ENCODE measurements at regions not wholly inside any gene's neighbourhood (a gene's known extent, or its start where the extent isn't known, plus 50 kb on each side); places are given as distances from the start of the nearest gene placed in this dataset.

DNA sequence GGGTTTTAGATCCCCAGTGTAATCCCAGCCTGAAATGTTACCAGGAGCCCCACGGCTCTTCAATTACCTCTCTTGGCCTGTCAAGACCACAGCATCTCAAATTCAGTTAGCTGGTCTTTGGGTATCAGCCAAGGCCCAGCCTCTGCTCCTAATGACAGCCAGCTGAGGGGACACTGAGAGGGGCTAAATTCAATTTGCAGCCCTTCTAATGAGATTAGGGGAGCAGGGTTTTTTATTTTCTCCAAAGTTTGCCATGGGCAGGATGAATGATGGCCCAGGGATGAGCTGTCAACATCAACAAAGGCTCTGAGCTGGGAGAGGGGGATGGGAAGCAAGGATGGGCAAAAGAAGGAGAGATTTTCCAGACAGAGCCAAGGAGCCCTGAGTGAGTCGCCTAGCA is 116.8 kb upstream of the TBX20 start:
- ChIA-PET POLR2A (no interaction called here), CTCF (no interaction called here)
- DNase-seq (ENCODE audit: low read depth, low spot score) (no peak), FAIRE-seq (no peak)
- H2AFZ ChIP-seq (ENCODE audit: low read depth, low read length) = no peak overlapping the region
- no peak for TF ChIP-seq EZH2 (IDR thresholded peaks at IDR 0.05; ENCODE audit: borderline replicate concordance, low read depth, low read length, severe bottlenecking)
- no peak for TF ChIP-seq JUN (IDR thresholded peaks at IDR 0.05; ENCODE audit: borderline replicate concordance, insufficient read depth, insufficient read length, low read depth)
- no peak for TF ChIP-seq FOS (IDR thresholded peaks at IDR 0.05; ENCODE audit: borderline replicate concordance, insufficient read depth, low read length)
- no peak for TF ChIP-seq MYC (IDR thresholded peaks at IDR 0.05; ENCODE audit: low read depth, low read length)
- no peak for TF ChIP-seq GATA2 (IDR thresholded peaks at IDR 0.05; ENCODE audit: insufficient read depth, insufficient read length, low read depth, low read length)
- TF ChIP-seq, protein P1, sequence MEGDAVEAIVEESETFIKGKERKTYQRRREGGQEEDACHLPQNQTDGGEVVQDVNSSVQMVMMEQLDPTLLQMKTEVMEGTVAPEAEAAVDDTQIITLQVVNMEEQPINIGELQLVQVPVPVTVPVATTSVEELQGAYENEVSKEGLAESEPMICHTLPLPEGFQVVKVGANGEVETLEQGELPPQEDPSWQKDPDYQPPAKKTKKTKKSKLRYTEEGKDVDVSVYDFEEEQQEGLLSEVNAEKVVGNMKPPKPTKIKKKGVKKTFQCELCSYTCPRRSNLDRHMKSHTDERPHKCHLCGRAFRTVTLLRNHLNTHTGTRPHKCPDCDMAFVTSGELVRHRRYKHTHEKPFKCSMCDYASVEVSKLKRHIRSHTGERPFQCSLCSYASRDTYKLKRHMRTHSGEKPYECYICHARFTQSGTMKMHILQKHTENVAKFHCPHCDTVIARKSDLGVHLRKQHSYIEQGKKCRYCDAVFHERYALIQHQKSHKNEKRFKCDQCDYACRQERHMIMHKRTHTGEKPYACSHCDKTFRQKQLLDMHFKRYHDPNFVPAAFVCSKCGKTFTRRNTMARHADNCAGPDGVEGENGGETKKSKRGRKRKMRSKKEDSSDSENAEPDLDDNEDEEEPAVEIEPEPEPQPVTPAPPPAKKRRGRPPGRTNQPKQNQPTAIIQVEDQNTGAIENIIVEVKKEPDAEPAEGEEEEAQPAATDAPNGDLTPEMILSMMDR (IDR thresholded peaks at IDR 0.05; ENCODE audit: extremely low read depth in 1 of 2, insufficient read depth in 1 of 2, low read depth in 1 of 2, low read length in 2 of 2) = no peak
- TF ChIP-seq POLR2AphosphoS5 (IDR thresholded peaks at IDR 0.05; ENCODE audit: insufficient read depth, low read depth, low read length) = no peak
- no peak for TF ChIP-seq POLR2A (IDR thresholded peaks at IDR 0.05; ENCODE audit: low read depth, low read length)
- TF ChIP-seq, protein P2, sequence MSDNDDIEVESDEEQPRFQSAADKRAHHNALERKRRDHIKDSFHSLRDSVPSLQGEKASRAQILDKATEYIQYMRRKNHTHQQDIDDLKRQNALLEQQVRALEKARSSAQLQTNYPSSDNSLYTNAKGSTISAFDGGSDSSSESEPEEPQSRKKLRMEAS (IDR thresholded peaks at IDR 0.05; ENCODE audit: insufficient read depth, insufficient read length) = no peak
- dilution Hi-C loops (cut with MboI; ENCODE audit: extremely low pct_ligation_motif_present, low sequenced_read_pairs) (no loop called here), intact Hi-C loops (cut with micrococcal nuclease) (no loop called here)
- no peak overlapping the region for H3K4me3 ChIP-seq (replicated peaks in 1 of 3; ENCODE audit: insufficient read depth in 1 of 3, low read depth in 1 of 3, low read length in 3 of 3)
- H3K4me2 ChIP-seq (ENCODE audit: insufficient read depth, low read length) = no peak overlapping the region
- no peak overlapping the region for H3K9ac ChIP-seq (replicated peaks; ENCODE audit: extremely low read depth, insufficient read depth, low read length)
- H3K27ac ChIP-seq (ENCODE audit: insufficient read depth, low read depth, low read length) = no peak overlapping the region
- H3K9me3 ChIP-seq (replicated peaks; ENCODE audit: control insufficient read depth, insufficient read depth, low read length) = no peaks in the 10 kb centered on the region
- BruUV-seq (replicated peaks) = no TSS peak
- no peaks in the 10 kb centered on the region for H3K27me3 ChIP-seq (ENCODE audit: control insufficient read depth in 2 of 2, insufficient read depth in 2 of 2, low read length in 2 of 2)
- no peaks in the 10 kb centered on the region for H4K20me1 ChIP-seq (replicated peaks; ENCODE audit: control insufficient read depth, extremely low read depth, insufficient read depth, low read length)
- no peaks in the 10 kb centered on the region for H3K9me1 ChIP-seq (replicated peaks; ENCODE audit: control insufficient read depth, extremely low read depth, insufficient read depth, low read length)
- H3K79me2 ChIP-seq (ENCODE audit: control insufficient read depth, insufficient read depth, low read length) = no peaks in the 10 kb centered on the region
- no peaks in the 10 kb centered on the region for H3K36me3 ChIP-seq (ENCODE audit: control insufficient read depth in 2 of 2, extremely low read depth in 1 of 2, insufficient read depth in 2 of 2, low read length in 2 of 2)
- H3K4me1 ChIP-seq (ENCODE audit: control insufficient read depth, extremely low read depth, insufficient read depth, low read length) = no peaks in the 10 kb centered on the region
